GM21360 (cell line): ENCODE measurements at regions not wholly inside any gene's neighbourhood (a gene's known extent, or its start where the extent isn't known, plus 50 kb on each side); places are given as distances from the start of the nearest gene placed in this dataset.
"Not testable (repeated sequence)": the region's sequence is repeated elsewhere in the genome, so short reads cannot be mapped to it uniquely, and the experiment has no call there.

ENCODE experiments used
- ATAC-seq: cut with Tn5 transposase; IDR thresholded peaks from one replicate; pipeline ENCODE4 v1.9.1; 2021; ENCODE audit warnings: mild to moderate bottlenecking, moderate library complexity; ENCODE audit not compliant: unreplicated experiment

DNA sequence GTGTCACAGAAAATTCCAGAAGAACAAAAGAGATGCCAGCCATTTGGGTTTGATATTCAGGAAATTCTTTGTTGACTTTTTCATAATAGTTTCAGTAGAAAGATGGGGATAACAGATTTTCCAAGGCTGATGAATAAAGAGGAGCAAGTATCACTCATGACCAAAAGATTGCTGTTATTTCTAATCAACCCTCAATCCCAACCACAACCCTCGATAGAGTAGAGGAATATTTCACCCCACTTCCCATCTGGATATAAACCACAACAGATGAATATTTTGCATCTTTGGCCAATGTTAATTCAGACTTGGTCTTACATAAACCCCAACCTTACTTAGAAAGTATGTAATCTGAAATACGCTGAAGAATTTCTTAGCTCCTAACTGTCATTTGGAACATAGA, 232.4 kb downstream of the SEC16B start:
- no peak for ATAC-seq

DNA sequence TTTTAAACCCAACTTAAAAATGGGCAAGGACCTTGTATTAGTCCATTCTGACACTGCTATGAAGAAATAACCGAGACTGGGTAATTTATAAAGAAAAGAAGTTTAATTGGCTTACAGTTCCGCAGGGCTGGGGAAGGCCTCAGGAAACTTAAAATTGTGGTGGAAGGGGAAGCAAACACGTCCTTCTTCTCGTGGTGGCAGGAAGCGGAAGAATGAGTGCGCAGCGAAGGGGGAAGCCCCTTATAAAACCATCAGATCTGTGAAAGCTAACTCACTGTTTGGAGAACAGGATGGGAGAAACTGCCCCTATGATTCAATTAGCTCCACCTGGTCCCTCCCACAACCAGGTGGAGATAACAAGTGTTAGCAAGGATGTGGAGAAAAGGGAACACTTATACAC, 237.7 kb downstream of the SEC16B start:
- ATAC-seq, result no peak

DNA sequence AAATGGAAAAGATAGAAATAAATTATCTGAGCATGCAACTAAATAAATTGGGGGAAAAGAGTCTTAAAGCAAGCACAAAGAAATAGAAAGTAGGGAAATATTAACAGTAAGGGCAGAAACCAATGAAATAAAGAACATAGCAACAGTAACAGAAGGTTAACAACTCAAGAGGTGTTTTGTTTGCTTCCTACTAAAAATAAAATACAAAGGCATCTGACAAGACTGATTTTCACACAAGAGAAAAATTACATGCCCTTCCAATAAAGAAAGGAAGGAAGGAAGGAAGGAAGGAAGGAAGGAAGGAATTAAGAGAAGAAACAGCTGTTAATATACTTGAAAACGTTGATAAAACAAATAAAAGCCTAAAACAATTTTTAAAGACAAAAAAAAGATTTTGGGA, 240.2 kb downstream of the SEC16B start:
- ATAC-seq, result no peak

DNA sequence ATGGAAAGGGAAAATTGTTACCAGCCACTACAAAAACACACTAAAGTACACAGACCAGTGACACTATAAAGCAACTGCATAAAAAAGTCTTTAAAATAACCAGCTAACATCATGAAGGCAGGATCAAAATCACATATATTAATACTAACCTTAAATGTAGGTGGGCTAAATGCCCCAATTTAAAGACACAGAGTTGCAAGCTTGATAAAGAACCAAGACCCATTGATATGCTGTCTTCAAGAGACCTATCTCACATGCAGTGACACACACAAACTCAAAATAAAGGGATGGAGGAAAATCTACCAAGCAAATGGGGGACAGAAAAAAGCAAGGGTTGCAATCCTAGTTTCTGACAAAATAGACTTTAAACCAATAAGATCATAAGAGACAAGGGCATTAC, 246.3 kb downstream of the SEC16B start:
- ATAC-seq, result no peak

DNA sequence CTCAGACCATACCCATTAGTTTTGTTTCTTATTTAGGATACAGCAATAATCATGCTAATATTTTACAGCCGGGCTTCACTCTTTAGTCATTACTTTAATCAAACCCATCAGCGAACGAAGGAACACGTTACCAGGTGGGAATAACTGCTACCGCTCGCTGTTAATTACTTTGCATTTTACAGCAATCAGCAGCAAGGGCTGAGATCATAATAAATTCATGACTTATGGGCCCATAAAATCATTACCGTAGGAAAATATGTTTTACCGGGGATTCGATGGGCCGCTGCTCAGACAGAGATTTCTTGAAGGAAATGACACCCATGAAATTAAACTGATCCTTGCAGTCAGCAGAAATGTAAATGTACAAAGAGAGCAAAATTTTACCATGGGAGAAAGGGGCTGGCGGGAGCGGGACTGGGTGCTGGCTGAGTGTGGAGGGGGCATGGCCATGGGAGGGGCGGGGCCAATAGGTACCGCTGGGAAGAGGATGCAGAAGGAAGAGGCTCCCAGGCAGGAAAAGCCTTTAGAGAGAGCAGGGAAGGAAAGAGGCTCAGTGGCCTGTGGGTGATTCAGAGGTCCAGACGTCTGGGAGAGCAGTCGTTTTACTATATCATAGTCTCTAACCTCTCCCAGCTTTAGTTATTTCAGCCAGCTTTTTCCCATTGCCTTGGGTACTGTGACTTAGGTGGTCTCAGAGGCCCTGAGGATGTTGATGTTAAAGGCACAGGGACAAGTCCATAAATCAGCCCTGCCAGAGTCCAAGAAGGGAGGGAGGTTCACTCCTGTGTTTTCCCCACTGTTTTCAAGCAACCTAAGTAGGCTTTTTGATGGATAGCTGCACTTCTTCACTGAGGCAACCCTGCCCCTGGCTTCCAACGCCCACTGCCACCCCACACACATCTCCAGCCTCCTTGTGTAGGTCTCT, 258.9 kb downstream of the SEC16B start:
- ATAC-seq, result no peak

DNA sequence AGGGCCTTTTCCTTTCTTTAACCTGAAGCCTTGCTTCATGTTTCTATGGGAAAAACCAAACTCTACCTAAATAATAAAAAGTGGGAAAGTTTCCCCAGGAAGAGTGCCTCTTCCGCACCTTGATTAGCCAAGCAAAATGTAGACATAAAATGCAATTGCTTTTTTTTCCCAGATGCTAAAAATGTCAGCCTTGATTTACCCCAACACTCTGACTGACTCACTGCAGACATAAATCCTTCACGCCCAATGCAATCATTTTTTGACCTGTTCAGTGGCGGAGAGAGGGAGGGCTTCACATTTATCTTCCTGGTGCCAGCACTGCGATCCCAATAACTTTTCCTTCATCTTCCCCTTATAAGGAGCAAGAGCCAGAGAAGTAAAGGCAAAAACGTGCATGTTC, 261.5 kb downstream of the SEC16B start:
- no peak for ATAC-seq

DNA sequence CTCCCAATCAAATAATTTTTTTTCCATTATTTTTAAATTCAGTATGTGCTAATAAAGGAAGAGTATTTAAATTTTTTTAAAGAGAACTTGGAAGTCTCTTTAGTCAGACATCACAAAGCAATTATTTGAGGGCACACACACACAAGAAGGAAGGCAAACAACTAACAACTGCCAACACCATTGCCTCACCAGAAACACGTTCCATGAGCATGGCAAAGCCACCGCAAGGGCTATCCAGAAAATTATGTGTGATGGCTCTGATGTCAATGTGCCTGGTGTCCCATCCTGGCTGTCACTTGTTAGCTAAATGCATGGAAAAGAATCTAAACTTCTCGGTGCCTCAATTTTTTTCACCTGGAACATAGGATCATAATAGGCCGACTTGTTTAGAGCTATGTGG, 262.9 kb downstream of the SEC16B start:
- ATAC-seq, result no peak

- ATAC-seq, result no peak
Observed at GRCh38 chr1:177705839-177706238, 264.0 kb downstream of the SEC16B start.

DNA sequence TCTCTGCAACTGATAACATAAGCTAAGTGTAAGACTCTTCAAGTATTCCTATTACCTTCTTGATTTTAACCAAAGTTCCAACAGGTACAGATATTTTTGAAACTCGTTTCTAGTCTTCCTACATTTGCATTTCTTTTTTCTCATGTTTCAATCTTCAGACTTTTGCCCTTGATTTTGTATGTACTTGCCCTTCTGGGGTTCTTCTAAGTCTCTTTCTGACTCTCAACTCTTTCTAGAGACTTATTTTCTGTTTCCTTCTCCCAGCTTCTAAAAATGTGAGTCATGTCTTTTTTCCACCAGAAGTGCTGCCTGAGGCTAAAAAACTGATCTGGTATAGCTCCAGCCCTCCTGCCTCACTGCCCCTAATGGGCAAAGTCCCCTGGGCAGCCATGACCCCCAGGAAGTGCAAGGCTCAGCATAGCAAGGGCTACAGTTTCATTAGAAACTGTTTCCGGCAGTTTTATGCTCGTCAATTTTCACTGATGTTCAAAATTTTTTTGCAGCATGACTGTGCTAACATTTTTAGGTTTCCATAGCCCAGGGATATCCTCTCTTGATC, 265.9 kb downstream of the SEC16B start:
- no peak for ATAC-seq

DNA sequence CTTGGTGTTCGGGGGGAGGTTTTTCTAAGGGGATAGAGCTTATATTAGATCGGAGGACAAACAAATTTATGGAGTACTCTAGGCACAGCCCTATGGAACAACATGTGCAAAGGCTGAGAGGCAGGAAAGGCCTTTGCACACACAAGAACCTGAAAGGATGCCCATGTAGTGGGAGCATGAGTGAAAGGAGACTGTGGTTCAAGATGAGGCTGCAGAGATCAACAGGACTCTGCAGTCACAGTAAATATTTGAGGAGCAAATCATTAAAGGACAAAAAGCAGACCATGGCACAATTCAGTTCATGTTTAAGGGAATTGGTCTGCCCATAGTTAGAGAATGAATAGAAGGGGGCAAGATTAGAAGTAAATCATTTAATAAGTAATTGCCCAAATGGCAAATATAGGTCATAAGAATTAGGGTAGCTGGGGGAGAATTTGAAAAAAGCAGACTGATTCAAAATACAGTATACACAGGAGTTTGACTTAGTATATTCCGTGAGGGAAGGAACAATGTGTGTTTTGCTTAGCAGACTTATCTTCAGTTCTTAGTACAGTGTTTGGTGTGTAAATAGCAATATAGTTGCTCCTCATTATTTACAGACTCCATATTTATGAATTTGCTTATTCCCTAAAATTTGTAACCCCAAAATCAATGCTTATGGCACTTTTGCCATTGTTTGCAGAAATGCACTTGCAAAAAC, 268.1 kb downstream of the SEC16B start:
- no peak for ATAC-seq

- ATAC-seq, result no peak
Observed at GRCh38 chr1:177700856-177701255, 269.0 kb downstream of the SEC16B start.

DNA sequence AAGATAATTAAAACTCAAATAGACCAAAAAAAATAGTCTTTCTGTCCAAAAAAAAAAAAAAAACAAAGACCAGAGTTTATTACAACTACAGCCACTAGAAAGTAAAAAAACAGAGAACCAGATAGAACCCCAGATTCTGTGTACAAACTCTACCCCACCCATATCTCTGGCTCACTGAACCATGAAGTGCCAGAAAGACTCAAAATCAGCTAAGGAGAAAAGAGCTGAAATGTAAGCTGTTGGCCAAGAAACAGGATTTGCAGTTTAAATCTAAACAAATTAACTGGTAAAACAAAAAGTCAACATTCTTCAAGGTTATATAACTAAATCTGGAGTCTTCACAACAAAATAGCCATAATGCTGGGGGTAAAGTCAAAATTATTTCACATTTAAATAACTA, 278.9 kb downstream of the SEC16B start:
- no peak for ATAC-seq

- no peak for ATAC-seq
Observed at GRCh38 chr1:177687544-177687943, 282.3 kb downstream of the SEC16B start.

GRCh38 chr1:177686933-177687332, 282.9 kb downstream of the SEC16B start:
- no peak for ATAC-seq

DNA sequence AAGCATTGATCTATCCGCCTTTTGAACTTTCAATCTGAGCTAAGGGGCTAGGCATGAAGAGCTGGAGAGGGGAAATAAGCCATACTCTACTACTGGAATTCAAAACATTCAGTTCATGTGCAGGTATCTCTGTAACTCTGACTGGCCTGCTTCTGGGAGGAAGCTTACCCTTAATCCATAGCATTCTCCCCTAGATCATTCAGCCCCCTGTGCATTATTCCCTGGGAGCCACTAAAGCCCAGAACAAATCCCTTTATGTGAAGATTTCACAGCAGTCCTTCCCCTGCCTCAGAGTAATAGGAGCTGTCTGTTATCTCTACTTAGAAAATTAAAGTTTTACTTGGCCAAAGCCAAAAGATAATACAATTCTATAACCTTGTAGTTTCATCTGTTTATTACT, 300.7 kb downstream of the SEC16B start:
- ATAC-seq, result no peak

GRCh38 chr1:177665935-177666334, 303.9 kb downstream of the SEC16B start:
- no peak for ATAC-seq

- ATAC-seq, result not testable (repeated sequence)
Observed at GRCh38 chr1:177664742-177665141, 305.1 kb downstream of the SEC16B start.

- no peak for ATAC-seq
Observed at GRCh38 chr1:177660188-177660587, 309.7 kb downstream of the SEC16B start.

DNA sequence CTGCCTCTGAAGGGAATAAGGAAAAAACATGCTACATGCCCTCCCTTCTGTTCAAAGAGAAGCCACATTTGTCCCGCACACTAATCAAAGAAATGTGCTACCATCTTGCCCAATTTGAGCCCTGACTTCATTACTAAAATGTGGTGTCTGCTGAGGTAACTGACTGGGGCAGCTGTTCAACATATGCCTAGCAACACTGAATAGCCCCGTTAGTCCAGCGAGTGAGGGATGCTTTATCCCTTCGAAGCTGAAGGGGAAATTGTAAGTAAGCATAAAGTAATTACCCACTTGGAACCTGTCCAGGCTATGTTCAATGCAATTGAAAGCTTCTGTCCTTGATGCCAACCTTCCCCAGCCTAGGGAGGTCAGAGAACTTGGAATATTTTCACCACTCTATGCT, 310.6 kb downstream of the SEC16B start:
- no peak for ATAC-seq

DNA sequence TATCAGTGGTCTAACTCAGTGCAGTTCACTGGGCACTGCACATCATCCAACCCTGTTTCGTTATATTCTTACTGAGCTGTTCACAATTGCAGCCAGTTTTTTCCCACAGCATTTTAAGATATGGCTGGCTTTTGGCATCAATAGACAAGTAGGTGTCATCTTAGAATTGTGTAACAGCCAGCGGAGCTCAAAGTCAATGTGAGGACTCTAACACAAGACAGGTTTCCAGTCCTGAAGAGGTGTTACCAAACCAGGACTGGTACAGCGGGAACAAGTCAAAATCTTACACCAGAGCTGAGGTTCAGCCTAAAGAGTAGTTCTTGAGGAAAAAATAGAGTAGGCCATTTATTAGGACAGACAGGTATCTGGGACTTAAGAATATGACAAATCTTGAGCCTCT, 313.3 kb downstream of the SEC16B start:
- ATAC-seq, result no peak

DNA sequence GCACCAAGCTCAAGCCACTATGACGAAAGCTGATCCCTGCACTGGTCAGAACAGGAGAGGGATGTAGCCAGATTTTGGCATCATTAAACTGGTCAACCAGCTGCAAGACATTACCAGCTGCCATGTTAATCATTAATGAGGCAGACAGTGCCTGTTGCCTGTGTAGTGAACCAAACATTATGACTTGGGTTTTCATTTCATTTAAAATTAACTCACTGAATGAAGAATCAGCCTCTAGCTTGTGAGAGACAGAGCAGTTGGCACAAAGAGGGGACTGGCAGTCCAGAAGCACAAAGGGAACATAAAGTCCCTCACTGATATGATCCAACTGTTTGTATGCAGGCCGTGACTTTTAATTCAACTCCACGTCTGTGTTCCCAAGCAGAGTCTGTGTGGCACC, 318.9 kb downstream of the SEC16B start:
- no peak for ATAC-seq

- ATAC-seq, result no peak
Observed at GRCh38 chr1:177648731-177649265, 321.1 kb downstream of the SEC16B start.
